Loucy (cell line): ENCODE measurements at regions not wholly inside any gene's neighbourhood (a gene's known extent, or its start where the extent isn't known, plus 50 kb on each side); places are given as distances from the start of the nearest gene placed in this dataset.

Experiments used
- CTCF ChIP-seq: fragments of 200-600 bp; sonication (generic); conservative IDR thresholded peaks from 2 replicates; pipeline ENCODE4 v1.5.1; 2014; ENCODE audit warnings: mild to moderate bottlenecking, antibody characterized with exemption, low read length
- EZH2phosphoT487 ChIP-seq: fragments of 200-600 bp; IDR thresholded peaks from 2 replicates; pipeline ENCODE4 v1.6.1; 2018; ENCODE audit warnings: antibody characterized with exemption, mild to moderate bottlenecking, moderate library complexity, borderline replicate concordance

- TF ChIP-seq CTCF (no peak), EZH2phosphoT487 (no peak)
Observed at GRCh38 chr11:79768343-79768742, 327.5 kb upstream of the TENM4 start.
